A549 (cell line): ENCODE measurements at regions not wholly inside any gene's neighbourhood (a gene's known extent, or its start where the extent isn't known, plus 50 kb on each side); places are given as distances from the start of the nearest gene placed in this dataset.

Experiments
- ATAC-seq, 2 experiments: fragments of 200-7000 bp in 1 of 2; fragments of >200 bp in 1 of 2; cut with Nextera tagmentation in 1 of 2; cut with Tn5 transposase in 1 of 2; 3 replicates each; pipeline versions ENCODE4 v1.8.0 to v1.9.1; 2018 to 2020; ENCODE audit warnings: mild to moderate bottlenecking in 1 of 2, moderate library complexity in 1 of 2
- CTCF ChIA-PET: fragments of 300-600 bp; sonication (Branson Sonifier 250); formaldehyde crosslinking; extraction: SDS; loops from one replicate; lab custom pipeline; 2021; ENCODE audit warnings: antibody characterized with exemption, inconsistent platforms; lab: Yijun Ruan, JAX
- POLR2A ChIA-PET: fragments of 350-600 bp; formaldehyde crosslinking; extraction: SDS; loops from one replicate; lab custom pipeline; 2021; ENCODE audit warnings: antibody characterized with exemption, inconsistent platforms; lab: Yijun Ruan, JAX
- DNase-seq, 2 experiments: peaks; one replicate each; pipeline versions ENCODE4 v3.0.0 to v3.0.0-alpha.2; 2011 to 2016; ENCODE audit warnings: low read depth in 1 of 2, low spot score in 1 of 2
- FAIRE-seq: peaks from 2 replicates; lab custom pipeline; 2011; peaks lifted over from hg19 to GRCh38; lab: Jason Lieb, UNC
- H3K27ac ChIP-seq, 2 experiments: fragments of >200 bp; sonication (Bioruptor Twin); formaldehyde crosslinking; 3 replicates each; pipeline ENCODE4 v1.5.1; 2016 to 2017
- H3K4me1 ChIP-seq: fragments of >200 bp; sonication (Bioruptor Twin); formaldehyde crosslinking; 3 replicates; pipeline ENCODE4 v1.6.1; 2016
- H3K4me2 ChIP-seq: fragments of >200 bp; sonication (Bioruptor Twin); formaldehyde crosslinking; 3 replicates; pipeline ENCODE4 v1.6.1; 2016
- H3K4me3 ChIP-seq: fragments of >200 bp; sonication (Bioruptor Twin); formaldehyde crosslinking; 3 replicates; pipeline ENCODE4 v1.5.1; 2016
- H3K9me3 ChIP-seq: fragments of >200 bp; sonication (Bioruptor Twin); formaldehyde crosslinking; 3 replicates; pipeline ENCODE4 v1.6.1; 2016
- ATOH8 ChIP-seq: fragments of 250-450 bp; sonication (Bioruptor Pico); IDR thresholded peaks from 2 replicates; pipeline ENCODE4 v1.5.0; 2020; ENCODE audit warnings: low read depth, mild to moderate bottlenecking, moderate library complexity
- BCL3 ChIP-seq: fragments of >200 bp; sonication (Bioruptor Twin); formaldehyde crosslinking; IDR thresholded peaks from 3 replicates; pipeline ENCODE4 v1.6.1; 2016
- CEBPB ChIP-seq, 2 experiments: fragments of >200 bp in 1 of 2; sonication (Bioruptor Twin) in 1 of 2; formaldehyde crosslinking in 1 of 2; IDR thresholded peaks; 2 replicates each; pipeline ENCODE4 v1.6.1; 2012 to 2016
- CHD4 ChIP-seq: fragments of 200-600 bp; sonication (generic); IDR thresholded peaks from 2 replicates; pipeline ENCODE4 v1.6.1; 2016; ENCODE audit warnings: antibody characterized with exemption, mild to moderate bottlenecking, borderline replicate concordance
- CTCF ChIP-seq: fragments of >200 bp; sonication (Bioruptor Twin); formaldehyde crosslinking; IDR thresholded peaks from 3 replicates; pipeline ENCODE4 v1.5.1; 2016
- ELK1 ChIP-seq: fragments of 150-350 bp; IDR thresholded peaks from 2 replicates; pipeline ENCODE4 v1.6.1; 2014; ENCODE audit warnings: low read depth, mild to moderate bottlenecking, low read length
- EP300 ChIP-seq, 2 experiments: fragments of >200 bp; sonication (Bioruptor Twin); formaldehyde crosslinking; IDR thresholded peaks; 2 replicates in 1 of 2; 3 replicates in 1 of 2; pipeline ENCODE4 v1.6.1; 2016 to 2017
- ESRRA ChIP-seq: fragments of 150-350 bp; IDR thresholded peaks from 2 replicates; pipeline ENCODE4 v1.6.1; 2014; ENCODE audit warnings: mild to moderate bottlenecking, low read length, borderline replicate concordance
- FOXS1 ChIP-seq: fragments of 250-450 bp; sonication (Bioruptor Pico); IDR thresholded peaks from 2 replicates; pipeline ENCODE4 v1.5.0; 2020; ENCODE audit warnings: mild to moderate bottlenecking, moderate library complexity
- HEYL ChIP-seq: fragments of 250-450 bp; sonication (Bioruptor Pico); IDR thresholded peaks from 2 replicates; pipeline ENCODE4 v1.8.0; 2021; ENCODE audit warnings: mild to moderate bottlenecking, moderate library complexity
- HOXA7 ChIP-seq: fragments of 250-450 bp; sonication (Bioruptor Pico); IDR thresholded peaks from 2 replicates; pipeline ENCODE4 v1.5.0; 2020; ENCODE audit warnings: mild to moderate bottlenecking, moderate library complexity
- JUN ChIP-seq, 2 experiments: fragments of >200 bp; sonication (Bioruptor Twin); formaldehyde crosslinking; IDR thresholded peaks; 2 replicates in 1 of 2; 3 replicates in 1 of 2; pipeline ENCODE4 v1.6.1; 2016 to 2017
- JUNB ChIP-seq: fragments of >200 bp; sonication (Bioruptor Twin); formaldehyde crosslinking; IDR thresholded peaks from 2 replicates; pipeline ENCODE4 v1.6.1; 2016
- KDM5A ChIP-seq: fragments of 200-600 bp; sonication (generic); IDR thresholded peaks from 2 replicates; pipeline ENCODE4 v1.6.1; 2016; ENCODE audit warnings: antibody characterized with exemption, mild to moderate bottlenecking
- MAX ChIP-seq: IDR thresholded peaks from 2 replicates; pipeline ENCODE4 v1.6.1; 2012
- MYC ChIP-seq: IDR thresholded peaks from 2 replicates; pipeline ENCODE4 v1.6.1; 2012; ENCODE audit warnings: mild to moderate bottlenecking, inconsistent platforms, low read length, improper control_type of control experiment, borderline replicate concordance
- NR3C1 ChIP-seq: fragments of >200 bp; sonication (Bioruptor Twin); formaldehyde crosslinking; IDR thresholded peaks from 3 replicates; pipeline ENCODE4 v1.6.1; 2017
- PHF8 ChIP-seq: fragments of 200-600 bp; sonication (generic); IDR thresholded peaks from 2 replicates; pipeline ENCODE4 v1.6.1; 2016; ENCODE audit warnings: low read depth, mild to moderate bottlenecking, antibody characterized with exemption, moderate library complexity, borderline replicate concordance
- POLR2A ChIP-seq: IDR thresholded peaks from 2 replicates; pipeline ENCODE4 v1.6.1; 2012; ENCODE audit warnings: mild to moderate bottlenecking, low read length
- RAD21 ChIP-seq, 2 experiments: fragments of >200 bp in 1 of 2; sonication (Bioruptor Twin) in 1 of 2; formaldehyde crosslinking in 1 of 2; IDR thresholded peaks in 1 of 2; conservative IDR thresholded peaks in 1 of 2; 2 replicates in 1 of 2; 3 replicates in 1 of 2; pipeline ENCODE4 v1.6.1; 2012 to 2018; ENCODE audit warnings: inconsistent platforms in 1 of 2
- RCOR1 ChIP-seq: fragments of 150-350 bp; IDR thresholded peaks from 2 replicates; pipeline ENCODE4 v1.6.1; 2014; ENCODE audit warnings: antibody characterized with exemption, low read length, low read depth
- REST ChIP-seq: fragments of 200-600 bp; sonication (generic); IDR thresholded peaks from 2 replicates; pipeline ENCODE4 v1.6.1; 2016; ENCODE audit warnings: antibody characterized with exemption, mild to moderate bottlenecking, moderate library complexity
- SMC3 ChIP-seq: fragments of >200 bp; sonication (Bioruptor Twin); formaldehyde crosslinking; IDR thresholded peaks from 3 replicates; pipeline ENCODE4 v1.6.1; 2018; ENCODE audit warnings: inconsistent platforms
- ZNF302 ChIP-seq: fragments of 250-450 bp; sonication (Bioruptor Pico); IDR thresholded peaks from 2 replicates; pipeline ENCODE4 v1.9.0; 2021; ENCODE audit warnings: inconsistent platforms, mild to moderate bottlenecking, moderate library complexity
- WGBS: methylation state at CpG from one replicate; pipeline ENCODE4 v1.1.6; 2017; ENCODE audit errors: missing lambda C conversion rate; 5-methylcytosine and 5-hydroxymethylcytosine counted together

- FAIRE-seq (no peak), DNase-seq (no peak), ATAC-seq (no peak)
- Histone ChIP-seq H3K4me3 (no peak overlapping the region), H3K4me2 (no peak overlapping the region), H3K27ac (no peak overlapping the region), H3K9me3 (no peaks in the 10 kb centered on the region), H3K4me1 (no peaks in the 10 kb centered on the region)
- POLR2A ChIA-PET: no interaction called here
- WGBS: 38% methylated on average over 2 of the region's 14 CpGs
- TF ChIP-seq EP300 (IDR thresholded peaks at IDR 0.05) (no peak), CEBPB (IDR thresholded peaks at IDR 0.05) (no peak), HOXA7 (CRISPR knock-in tag) (no peak), POLR2A (no peak), RCOR1 (no peak), ELK1 (no peak), MYC (no peak), JUN (IDR thresholded peaks at IDR 0.05) (no peak), HEYL (CRISPR knock-in tag) (no peak), MAX (no peak), JUNB (no peak)
- CTCF ChIA-PET: interaction anchor here (0.6 kb wide), 1 partner anchor 28 kb away, joined by 7 read pairs; no protein-coding TSS in a partner anchor
Measured at GRCh38 chr4:108350332-108350731, 181.6 kb upstream of the LEF1 start.

- TF ChIP-seq ELK1 (no peak), ATOH8 (CRISPR knock-in tag) (no peak), MAX (no peak), KDM5A (no peak), FOXS1 (CRISPR knock-in tag) (no peak), RAD21 (conservative IDR thresholded peaks at IDR 0.05 in 1 of 2, IDR thresholded peaks at IDR 0.05 in 1 of 2) (no peak), ESRRA (no peak), SMC3 (no peak), REST (no peak), PHF8 (no peak), ZNF302 (no peak), BCL3 (no peak), CTCF (no peak), CHD4 (no peak), NR3C1 (no peak), POLR2A (no peak)
- no peaks in the 10 kb centered on the region for H3K9me3 ChIP-seq
- DNase-seq: no peak
- FAIRE-seq: no peak
- H3K4me1 ChIP-seq: no peaks in the 10 kb centered on the region
- ChIA-PET CTCF (no interaction called here), POLR2A (no interaction called here)
- ATAC-seq: no peak
- H3K27ac ChIP-seq: no peak overlapping the region
- 89% methylated on average over 1 of the region's 1 CpG for WGBS
- H3K4me2 ChIP-seq: no peak overlapping the region
- no peak overlapping the region for H3K4me3 ChIP-seq
Measured at GRCh38 chr4:108346818-108347210, 178.1 kb upstream of the LEF1 start.
